Fibroblast of pulmonary artery (primary cell): ENCODE measurements at regions not wholly inside any gene's neighbourhood (a gene's known extent, or its start where the extent isn't known, plus 50 kb on each side); places are given as distances from the start of the nearest gene placed in this dataset.

ENCODE experiments used
- DNase-seq: peaks from one replicate; pipeline ENCODE4 v3.0.0-alpha.2; 2010; ENCODE audit warnings: low read depth
- H3K4me3 ChIP-seq: replicated peaks from 2 replicates; pipeline ENCODE4 v1.5.1; 2011; ENCODE audit warnings: low read depth, mild to moderate bottlenecking, control low read depth, low read length, moderate library complexity
- CTCF ChIP-seq: IDR thresholded peaks from 2 replicates; pipeline ENCODE4 v1.5.1; 2011; ENCODE audit warnings: mild to moderate bottlenecking, control low read depth, low read length, inconsistent platforms; ENCODE audit errors: missing control alignments

GRCh38 chrX:149198980-149199732, 305.9 kb downstream of the IDS start:
- no peak for DNase-seq
- no peak for TF ChIP-seq CTCF
- H3K4me3 ChIP-seq = no peak overlapping the region

- DNase-seq = peak; percentile 27
- no peak overlapping the region for H3K4me3 ChIP-seq
- no peak for TF ChIP-seq CTCF
Measured at GRCh38 chrX:149185087-149185486, 320.0 kb downstream of the IDS start.

- H3K4me3 ChIP-seq = no peak overlapping the region
- no peak for TF ChIP-seq CTCF
- DNase-seq = peak; percentile 16
Measured at GRCh38 chrX:149161435-149162088, 343.5 kb downstream of the IDS start.

GRCh38 chrX:149157976-149158375, 347.1 kb downstream of the IDS start:
- no peak for TF ChIP-seq CTCF
- no peak overlapping the region for H3K4me3 ChIP-seq
- no peak for DNase-seq

GRCh38 chrX:149152941-149153340, 352.2 kb downstream of the IDS start:
- TF ChIP-seq CTCF = no peak
- peak; percentile 35 for DNase-seq
- no peak overlapping the region for H3K4me3 ChIP-seq

GRCh38 chrX:149151805-149152757, 353.0 kb downstream of the IDS start:
- TF ChIP-seq CTCF = no peak
- peak; percentile 84 for DNase-seq
- H3K4me3 ChIP-seq = no peak overlapping the region
